Stimulated activated CD4-positive, alpha-beta T cell treated with anti-CD3 and anti-CD28 coated beads, TNF-alpha, amount 100 ng/mL, for 48 hours (primary cell): ENCODE measurements at regions not wholly inside any gene's neighbourhood (a gene's known extent, or its start where the extent isn't known, plus 50 kb on each side); places are given as distances from the start of the nearest gene placed in this dataset.

ENCODE experiments used
- DNase-seq, 3 donors: peaks; one replicate each; pipeline ENCODE4 v3.0.0-alpha.2; 2020; ENCODE audit warnings: low read depth in 3 of 3

- DNase-seq, result no peak
Observed at GRCh38 chr2:2694746-2695145, 363.7 kb upstream of the MYT1L start.

DNA sequence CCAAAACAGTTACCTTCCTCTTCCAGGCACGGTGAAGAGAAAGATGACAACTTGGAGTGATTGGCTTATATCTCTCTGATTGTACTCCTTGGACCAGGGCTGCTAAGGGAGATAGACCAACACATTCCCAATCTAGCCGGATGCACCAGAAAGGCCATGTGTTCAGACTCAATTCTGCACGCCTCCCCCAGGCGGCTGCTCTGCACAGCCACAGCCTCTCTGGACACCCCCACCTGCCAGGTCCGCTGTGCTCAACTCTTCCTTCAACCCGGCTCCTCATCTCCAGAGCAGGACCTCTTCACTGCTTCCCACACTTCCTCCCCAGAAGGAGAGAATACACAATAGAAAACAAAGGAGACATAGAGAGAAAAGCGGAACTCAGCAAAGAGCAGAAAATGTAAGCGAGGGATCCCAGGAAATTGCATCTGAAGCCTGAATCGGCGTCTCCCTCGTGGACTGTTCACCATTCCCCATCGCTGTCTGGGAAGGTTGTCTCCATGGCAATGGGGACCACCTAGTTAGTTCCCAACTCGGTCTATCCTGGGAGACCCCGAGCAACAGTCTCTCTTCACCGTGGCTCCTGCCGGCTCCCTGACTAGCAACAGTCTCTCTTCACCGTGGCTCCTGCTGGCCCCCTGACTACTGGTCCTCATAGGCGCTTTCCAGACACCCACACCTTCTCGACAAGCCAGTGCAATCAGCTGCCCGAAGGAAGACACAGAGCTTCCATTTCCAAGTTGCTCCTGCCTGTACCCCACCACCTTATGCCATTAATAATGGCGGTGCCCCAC lies 361.7 kb upstream of the MYT1L start:
- no peak for DNase-seq

GRCh38 chr2:2691419-2691818 lies 360.3 kb upstream of the MYT1L start:
- DNase-seq, result no peak

DNA sequence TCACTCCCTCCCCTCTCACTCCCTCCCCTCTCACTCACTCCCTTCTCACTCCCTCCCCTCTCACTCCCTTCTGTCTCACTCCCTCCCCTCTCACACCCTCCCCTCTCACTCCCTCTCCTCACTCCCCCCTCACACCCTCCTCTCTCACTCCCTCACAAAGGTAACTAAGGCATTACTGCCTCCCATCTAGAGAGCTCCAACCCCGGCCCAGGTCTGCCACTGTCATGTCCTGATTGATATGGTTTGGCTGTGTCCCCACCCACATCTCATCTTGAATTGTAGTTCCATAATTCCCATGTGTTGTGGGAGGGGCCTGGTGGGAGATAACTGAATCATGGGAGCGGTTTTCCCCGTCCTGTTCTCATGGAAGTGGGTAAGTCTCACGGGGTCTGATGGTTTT lies 359.9 kb upstream of the MYT1L start:
- no peak for DNase-seq

DNA sequence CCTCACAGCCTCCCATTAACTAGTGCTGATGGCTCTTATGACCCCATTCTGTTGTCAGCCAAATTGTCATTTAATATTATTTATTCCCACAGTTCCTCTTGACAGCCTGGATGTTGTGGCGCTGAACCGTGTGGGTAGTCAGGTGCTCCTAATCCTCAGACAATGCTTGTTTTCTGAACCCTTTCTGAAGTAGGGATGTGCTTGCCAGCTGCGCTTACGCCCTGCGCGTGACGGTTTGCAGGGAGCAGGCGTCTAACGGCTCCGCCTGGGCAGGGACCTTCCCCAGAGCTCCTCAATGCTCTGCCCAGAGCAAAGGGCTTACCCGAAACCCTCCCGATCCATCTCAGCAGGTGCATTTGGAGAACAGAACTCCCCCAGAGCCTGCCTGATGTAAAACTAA lies 358.2 kb upstream of the MYT1L start:
- no peak for DNase-seq

DNA sequence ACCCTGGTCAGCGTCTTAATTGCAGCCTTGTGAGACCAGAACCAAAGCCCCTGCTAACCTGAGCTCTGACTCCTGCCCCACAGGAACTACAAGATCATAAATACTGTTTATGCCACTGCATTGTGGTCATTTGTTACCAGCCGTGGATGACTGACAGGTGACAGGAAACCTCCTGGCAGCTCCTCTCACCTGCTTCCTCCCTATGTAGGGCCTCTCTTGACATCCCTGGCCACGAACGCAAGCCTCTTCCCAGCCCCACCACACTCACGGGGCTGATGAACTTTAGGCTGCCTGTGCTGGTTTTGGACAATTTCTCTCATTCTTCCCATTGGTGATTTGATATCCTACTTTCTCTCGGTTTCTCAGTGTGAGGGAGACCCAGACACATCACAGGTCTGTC lies 357.2 kb upstream of the MYT1L start:
- DNase-seq, result no peak

DNA sequence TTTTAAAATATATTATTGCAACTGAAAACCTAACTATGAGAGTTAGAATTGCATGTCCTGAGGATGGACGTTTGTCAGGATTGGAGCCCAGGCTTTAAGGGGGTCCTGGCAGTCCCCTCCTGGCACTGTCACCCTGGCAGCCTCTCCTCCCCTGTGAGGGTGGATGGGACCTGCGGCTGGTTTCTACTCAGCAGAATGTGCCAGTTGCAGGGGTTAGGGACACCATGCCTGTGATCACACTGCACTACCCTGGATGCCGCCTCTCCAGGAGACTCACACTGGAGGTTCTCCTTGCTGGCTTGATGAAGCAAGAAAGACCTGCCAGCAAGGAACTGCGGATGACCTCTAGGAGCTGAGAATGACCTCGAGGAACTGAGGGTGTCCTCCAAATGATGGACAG lies 356.7 kb upstream of the MYT1L start:
- no peak for DNase-seq

- no peak for DNase-seq
Observed at GRCh38 chr2:2686222-2686621, 355.1 kb upstream of the MYT1L start.

- DNase-seq, result no peak
Observed at GRCh38 chr2:2683606-2684224, 352.6 kb upstream of the MYT1L start.

DNA sequence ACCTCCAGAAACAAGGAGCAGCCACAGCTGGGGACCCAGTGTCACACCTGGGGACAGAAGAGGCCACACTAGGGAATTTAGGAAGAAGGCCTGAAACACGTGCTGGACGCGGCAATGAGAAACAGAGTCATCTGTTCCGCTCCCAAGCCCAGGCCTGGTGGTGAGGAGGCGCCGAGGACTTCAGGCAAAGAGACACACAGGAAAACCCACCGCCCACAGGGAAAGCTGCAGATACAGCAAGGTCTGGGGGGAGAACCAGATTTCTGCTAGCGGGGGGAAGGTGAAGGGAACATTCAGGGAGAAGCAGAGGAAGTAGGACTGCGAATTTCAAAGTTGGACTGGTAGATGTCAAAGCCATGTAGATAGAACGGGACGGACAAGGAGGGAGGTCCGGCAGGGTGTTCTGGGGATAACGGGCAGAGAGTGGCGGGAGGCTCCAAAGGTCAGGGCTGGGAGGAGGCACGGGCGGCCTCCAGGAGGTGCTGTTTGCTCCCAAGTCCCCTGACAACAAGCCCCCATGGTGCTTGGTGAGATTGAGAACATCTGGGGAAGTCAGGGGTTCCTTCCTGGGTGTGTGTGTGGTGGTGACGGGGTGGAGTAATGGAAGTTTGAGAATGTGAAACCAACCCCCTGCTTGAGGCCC lies 351.7 kb upstream of the MYT1L start:
- DNase-seq, result no peak

- no peak for DNase-seq
Observed at GRCh38 chr2:2681711-2682251, 350.7 kb upstream of the MYT1L start.

DNA sequence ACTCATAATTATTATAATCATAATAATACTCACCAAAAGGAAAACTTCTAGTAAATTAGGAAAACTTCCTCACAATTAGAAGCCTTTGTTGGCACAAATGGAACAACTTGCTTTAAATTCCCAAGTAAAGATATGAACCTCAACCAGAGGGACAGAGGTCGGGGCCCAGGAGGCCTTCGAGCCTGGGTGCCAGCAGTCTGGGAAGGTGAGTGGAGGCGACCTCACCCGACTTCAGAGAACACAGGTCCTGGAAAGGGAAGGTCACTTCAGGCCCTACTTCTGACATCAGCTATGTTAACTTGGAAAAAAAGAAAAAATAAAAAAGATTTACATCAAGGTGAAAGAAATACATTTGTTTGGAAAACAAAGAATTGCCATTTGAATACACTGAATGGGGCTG lies 350.0 kb upstream of the MYT1L start:
- no peak for DNase-seq

DNA sequence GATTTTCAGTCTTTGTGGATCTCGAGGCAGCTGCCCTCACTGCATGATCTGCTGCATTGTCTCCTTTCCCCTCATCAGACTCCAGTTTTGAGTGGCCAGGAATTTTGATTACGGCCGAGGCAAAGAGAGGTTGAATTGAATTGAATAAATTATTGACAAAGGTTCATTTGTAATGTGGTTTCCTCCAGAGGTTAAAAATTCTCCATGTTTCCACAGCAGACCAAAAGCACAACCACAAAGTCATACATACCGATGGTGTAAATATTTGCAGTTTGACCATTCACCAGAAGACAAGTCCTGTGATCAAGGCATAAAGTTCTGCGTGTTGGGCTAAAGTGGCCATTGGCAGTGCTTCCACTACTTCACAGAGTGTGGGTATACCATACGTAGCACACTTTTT lies 343.8 kb upstream of the MYT1L start:
- DNase-seq, result no peak

GRCh38 chr2:2673406-2673805 lies 342.3 kb upstream of the MYT1L start:
- no peak for DNase-seq

GRCh38 chr2:2672249-2672648 lies 341.2 kb upstream of the MYT1L start:
- no peak for DNase-seq

- no peak for DNase-seq
Observed at GRCh38 chr2:2671826-2672225, 340.8 kb upstream of the MYT1L start.

DNA sequence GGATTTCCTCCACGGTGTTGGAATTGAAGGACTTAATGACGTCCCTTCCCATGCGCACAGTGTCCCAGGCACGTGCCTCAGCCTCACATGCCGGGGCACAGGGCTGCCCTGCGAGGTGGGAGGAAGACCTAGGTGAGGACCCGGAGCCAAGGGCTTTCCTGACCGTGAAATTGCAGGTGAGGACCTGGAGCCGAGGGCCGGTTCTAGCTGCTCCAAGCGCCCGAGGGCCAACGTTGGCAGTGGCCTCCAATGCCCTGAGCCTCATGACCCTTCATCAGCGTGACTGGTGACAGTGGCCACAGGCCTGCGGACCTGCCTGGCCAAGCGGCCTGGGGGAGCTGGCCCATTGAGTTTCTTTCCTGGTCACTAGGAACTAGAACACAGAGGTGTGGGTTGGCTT lies 338.2 kb upstream of the MYT1L start:
- no peak for DNase-seq

DNA sequence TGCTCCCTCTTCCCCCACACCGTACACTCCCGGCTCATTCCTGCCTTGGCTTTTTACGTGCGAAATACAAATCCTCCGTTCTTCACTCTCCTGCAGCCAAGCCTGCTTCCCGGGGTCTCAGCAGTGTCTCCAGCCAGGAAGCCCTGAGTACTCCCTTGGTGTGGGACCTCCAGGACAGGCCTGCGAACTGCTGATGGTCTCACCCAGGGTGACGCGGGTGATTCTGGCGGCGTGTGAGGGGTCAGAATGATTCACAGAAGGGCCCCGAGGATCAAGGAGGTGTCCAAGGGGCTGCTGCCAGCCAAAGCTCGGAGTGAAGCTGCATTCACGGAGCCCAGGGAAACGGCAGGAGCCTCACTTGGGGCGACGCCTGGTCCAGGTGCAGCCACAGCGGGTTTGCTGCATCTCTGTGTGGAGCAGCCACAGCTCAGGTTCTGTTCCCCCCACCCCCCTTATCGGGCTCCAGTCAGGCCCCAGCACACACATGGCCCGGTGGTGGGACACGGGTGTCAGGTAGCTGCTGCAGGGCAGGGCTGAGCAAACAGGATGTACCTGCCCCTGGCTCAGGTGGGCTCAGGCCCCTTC lies 337.7 kb upstream of the MYT1L start:
- no peak for DNase-seq

DNA sequence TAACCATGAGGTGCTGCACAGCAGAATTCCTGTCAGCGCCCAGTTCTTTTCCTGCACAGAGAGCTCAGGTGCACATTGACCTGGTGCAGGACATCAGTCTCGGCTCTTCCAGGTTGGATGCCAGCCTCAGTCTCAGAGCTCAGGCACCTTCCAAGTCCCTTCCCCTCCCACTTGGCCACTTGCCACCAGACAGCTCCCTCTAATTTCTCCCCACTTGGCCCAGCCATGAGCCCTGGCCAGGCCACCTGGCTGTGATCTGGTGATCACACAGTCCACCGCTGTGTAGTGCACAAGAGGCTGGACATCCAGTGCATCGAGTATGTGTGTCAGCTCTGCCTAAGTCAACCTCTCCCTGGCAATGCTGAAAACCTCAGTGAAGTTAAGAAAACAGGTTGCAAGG lies 336.6 kb upstream of the MYT1L start:
- no peak for DNase-seq

DNA sequence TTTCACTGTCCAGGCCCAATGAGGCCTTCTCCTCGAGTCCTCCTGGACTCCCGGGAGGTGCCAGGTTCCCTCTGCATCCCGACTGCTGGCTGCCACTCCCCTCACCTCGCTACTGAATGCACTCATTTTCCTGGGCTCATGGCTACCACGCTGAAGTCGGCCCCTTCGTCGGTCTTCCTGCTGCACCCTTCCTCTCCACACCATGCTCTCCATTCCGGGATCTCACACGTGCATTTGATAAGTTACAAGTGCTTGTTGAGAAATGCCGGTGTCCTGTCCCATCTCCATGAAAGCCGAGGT lies 334.7 kb upstream of the MYT1L start:
- DNase-seq, result no peak

DNA sequence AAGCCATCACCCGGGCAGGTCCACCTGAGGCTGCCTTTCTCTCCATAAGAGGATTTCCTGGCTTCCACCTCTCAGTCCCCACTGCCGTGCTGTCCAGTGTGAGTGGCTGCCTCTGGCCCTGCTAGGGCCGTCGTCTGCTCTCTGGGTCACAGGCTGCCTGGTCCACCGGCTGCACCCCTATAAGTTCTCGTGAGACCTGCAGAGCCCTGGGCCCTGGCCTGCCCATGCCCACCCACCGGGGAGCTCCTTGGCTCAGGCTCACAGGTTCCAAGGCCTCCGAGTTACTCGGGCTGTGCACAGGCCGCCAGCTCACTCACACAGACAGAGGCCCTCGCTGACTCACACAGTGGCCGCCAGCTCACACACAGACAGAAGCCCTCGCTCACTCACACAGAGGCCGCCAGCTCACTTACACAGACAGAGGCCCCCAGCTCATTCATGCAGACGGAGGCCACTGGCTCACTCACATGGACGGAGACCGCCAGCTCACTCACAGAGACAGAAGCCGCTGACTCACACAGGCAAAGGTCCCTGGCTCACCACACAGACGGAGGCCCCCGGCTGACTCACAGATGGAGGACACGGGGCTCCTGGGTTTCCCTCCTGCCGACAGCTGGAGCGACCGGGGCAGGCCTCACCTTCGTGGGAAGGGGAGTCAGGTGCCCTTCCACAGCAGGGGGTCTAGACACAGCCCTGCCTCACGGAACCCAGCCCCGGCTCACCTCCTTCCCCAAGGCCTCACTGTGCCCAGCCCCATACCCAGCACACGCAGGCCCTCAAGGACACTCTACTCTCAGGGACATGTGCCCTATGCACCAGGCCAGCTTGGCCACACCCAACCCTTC lies 334.1 kb upstream of the MYT1L start:
- no peak for DNase-seq
